ENCODE measurements at regions not wholly inside any gene's neighbourhood (a gene's known extent, or its start where the extent isn't known, plus 50 kb on each side); places are given as distances from the start of the nearest gene placed in this dataset.

DNA sequence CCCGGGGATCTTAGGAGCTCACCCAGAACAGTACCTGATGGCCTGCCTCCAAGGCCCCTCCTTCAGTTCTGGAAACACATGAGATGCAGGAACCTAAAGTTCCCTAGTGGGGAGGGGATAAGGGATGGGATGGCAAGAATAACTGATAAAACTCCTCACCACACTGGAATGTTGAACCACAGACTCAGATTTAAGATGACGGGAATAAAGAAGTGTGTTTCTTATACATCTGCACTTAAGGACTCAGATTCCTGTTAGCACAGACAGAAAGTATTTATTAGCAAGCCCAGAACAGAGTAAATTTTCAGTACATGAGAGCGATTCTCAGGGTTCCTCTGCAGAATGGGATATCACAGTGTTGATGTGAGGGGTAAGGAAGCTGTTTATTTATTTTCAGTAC lies 245.2 kb downstream of the TLE3 start:
- Histone ChIP-seq H3K9me3 (no peaks in the 10 kb centered on the region), H3K4me1 (peaks cover 0 to 6% (median 0%) of the 10 kb centered on the region in 4 donors), H3K27ac (no peak overlapping the region), H3K27me3 (no peaks in the 10 kb centered on the region), H3K4me3 (no peak overlapping the region), H3K36me3 (no peaks in the 10 kb centered on the region)
- no peak for DNase-seq
- intact Hi-C loops (cut with DNase I) = no loop called here
- WGBS, 2 donors = 86 to 88% methylated on average over 3 of the region's 3 CpGs
- TF ChIP-seq POLR2AphosphoS5 (IDR thresholded peaks at IDR 0.05) = no peak
- TF ChIP-seq, protein P1, sequence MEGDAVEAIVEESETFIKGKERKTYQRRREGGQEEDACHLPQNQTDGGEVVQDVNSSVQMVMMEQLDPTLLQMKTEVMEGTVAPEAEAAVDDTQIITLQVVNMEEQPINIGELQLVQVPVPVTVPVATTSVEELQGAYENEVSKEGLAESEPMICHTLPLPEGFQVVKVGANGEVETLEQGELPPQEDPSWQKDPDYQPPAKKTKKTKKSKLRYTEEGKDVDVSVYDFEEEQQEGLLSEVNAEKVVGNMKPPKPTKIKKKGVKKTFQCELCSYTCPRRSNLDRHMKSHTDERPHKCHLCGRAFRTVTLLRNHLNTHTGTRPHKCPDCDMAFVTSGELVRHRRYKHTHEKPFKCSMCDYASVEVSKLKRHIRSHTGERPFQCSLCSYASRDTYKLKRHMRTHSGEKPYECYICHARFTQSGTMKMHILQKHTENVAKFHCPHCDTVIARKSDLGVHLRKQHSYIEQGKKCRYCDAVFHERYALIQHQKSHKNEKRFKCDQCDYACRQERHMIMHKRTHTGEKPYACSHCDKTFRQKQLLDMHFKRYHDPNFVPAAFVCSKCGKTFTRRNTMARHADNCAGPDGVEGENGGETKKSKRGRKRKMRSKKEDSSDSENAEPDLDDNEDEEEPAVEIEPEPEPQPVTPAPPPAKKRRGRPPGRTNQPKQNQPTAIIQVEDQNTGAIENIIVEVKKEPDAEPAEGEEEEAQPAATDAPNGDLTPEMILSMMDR (IDR thresholded peaks at IDR 0.05) = no peak
- TF ChIP-seq POLR2A (IDR thresholded peaks at IDR 0.05) = no peak
- TF ChIP-seq EP300 (IDR thresholded peaks at IDR 0.05) = no peak

GRCh38 chr15:69852916-69853315 lies 244.8 kb downstream of the TLE3 start:
- intact Hi-C loops (cut with DNase I) = no loop called here
- H3K4me1 ChIP-seq = peaks cover 0 to 6% (median 0%) of the 10 kb centered on the region in 4 donors
- H3K9me3 ChIP-seq = no peaks in the 10 kb centered on the region
- TF ChIP-seq POLR2A (IDR thresholded peaks at IDR 0.05) = no peak
- no peak for TF ChIP-seq EP300 (IDR thresholded peaks at IDR 0.05)
- TF ChIP-seq POLR2AphosphoS5 (IDR thresholded peaks at IDR 0.05) = no peak
- TF ChIP-seq, protein P1 (IDR thresholded peaks at IDR 0.05) = no peak
- 92% methylated on average over 4 of the region's 4 CpGs for WGBS, 2 donors
- H3K4me3 ChIP-seq = no peak overlapping the region
- no peaks in the 10 kb centered on the region for H3K36me3 ChIP-seq
- DNase-seq = no peak
- no peaks in the 10 kb centered on the region for H3K27me3 ChIP-seq
- H3K27ac ChIP-seq = no peak overlapping the region

DNA sequence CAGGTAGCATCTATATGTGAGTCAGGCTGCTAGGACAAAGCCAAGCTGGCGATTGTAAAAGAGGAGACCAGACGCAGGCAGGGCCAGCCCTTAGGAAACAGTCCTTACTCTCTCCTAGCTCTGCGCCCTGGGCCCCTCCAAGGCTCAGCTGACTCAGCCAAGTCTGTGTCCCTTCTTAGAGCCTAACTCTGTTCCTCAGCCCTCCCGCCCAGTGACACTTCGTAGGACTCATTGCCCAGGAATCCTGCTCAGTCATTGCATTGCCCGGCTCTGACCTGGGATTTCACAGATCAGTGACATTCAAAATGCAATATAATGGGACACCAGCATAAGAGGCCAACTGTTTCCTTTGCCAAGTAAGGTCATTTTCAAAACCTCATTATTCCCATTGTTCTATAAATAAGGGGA lies 244.2 kb downstream of the TLE3 start:
- Histone ChIP-seq H3K4me3 (no peak overlapping the region), H3K4me1 (peaks cover 0 to 6% (median 0%) of the 10 kb centered on the region in 4 donors), H3K27ac (no peak overlapping the region), H3K27me3 (no peaks in the 10 kb centered on the region), H3K9me3 (no peaks in the 10 kb centered on the region), H3K36me3 (no peaks in the 10 kb centered on the region)
- intact Hi-C loops (cut with DNase I) = no loop called here
- WGBS, 2 donors = 88 to 95% methylated on average over 6 of the region's 6 CpGs
- DNase-seq = no peak
- TF ChIP-seq POLR2A (IDR thresholded peaks at IDR 0.05) (no peak), EP300 (IDR thresholded peaks at IDR 0.05) (no peak), POLR2AphosphoS5 (IDR thresholded peaks at IDR 0.05) (no peak)
- TF ChIP-seq, protein P1 (IDR thresholded peaks at IDR 0.05) = no peak

- WGBS, 2 donors = 88 to 89% methylated on average over 4 of the region's 4 CpGs
- intact Hi-C loops (cut with DNase I) = no loop called here
- H3K27me3 ChIP-seq = no peaks in the 10 kb centered on the region
Measured at GRCh38 chr15:69854001-69854400, 243.7 kb downstream of the TLE3 start.

More at GRCh38 chr15:69854001-69854400, 243.7 kb downstream of the TLE3 start:
- H3K9me3 ChIP-seq = no peaks in the 10 kb centered on the region
- TF ChIP-seq POLR2A (IDR thresholded peaks at IDR 0.05) (no peak), EP300 (IDR thresholded peaks at IDR 0.05) (no peak), POLR2AphosphoS5 (IDR thresholded peaks at IDR 0.05) (no peak)
- TF ChIP-seq, protein P1 (IDR thresholded peaks at IDR 0.05) = no peak
- H3K27ac ChIP-seq = no peak overlapping the region
- no peak overlapping the region for H3K4me3 ChIP-seq
- DNase-seq = no peak
- H3K36me3 ChIP-seq = no peaks in the 10 kb centered on the region
- peaks cover 0 to 6% (median 0%) of the 10 kb centered on the region in 4 donors for H3K4me1 ChIP-seq

Data from sigmoid colon (tissue), 6 donors.